ENCODE measurements at regions not wholly inside any gene's neighbourhood (a gene's known extent, or its start where the extent isn't known, plus 50 kb on each side); places are given as distances from the start of the nearest gene placed in this dataset.

GRCh38 chr5:7105358-7105757 lies 290.6 kb upstream of the ADCY2 start:
- no peak for TF ChIP-seq CTCF (IDR thresholded peaks at IDR 0.05; ENCODE audit: low read length)
- TF ChIP-seq EZH2 (IDR thresholded peaks at IDR 0.05; ENCODE audit: borderline replicate concordance, low read length) = no peak
